DMS53 treated with DMSO at 0.1 percent for 48 hours (cell line): ENCODE measurements at regions not wholly inside any gene's neighbourhood (a gene's known extent, or its start where the extent isn't known, plus 50 kb on each side); places are given as distances from the start of the nearest gene placed in this dataset.
"Not testable (repeated sequence)": the region's sequence is repeated elsewhere in the genome, so short reads cannot be mapped to it uniquely, and the experiment has no call there.

Source experiments
- DNase-seq: peaks from one replicate; lab custom pipeline; 2025; ENCODE audit not compliant: unreplicated experiment; lab: John Stamatoyannopoulos, UW

DNA sequence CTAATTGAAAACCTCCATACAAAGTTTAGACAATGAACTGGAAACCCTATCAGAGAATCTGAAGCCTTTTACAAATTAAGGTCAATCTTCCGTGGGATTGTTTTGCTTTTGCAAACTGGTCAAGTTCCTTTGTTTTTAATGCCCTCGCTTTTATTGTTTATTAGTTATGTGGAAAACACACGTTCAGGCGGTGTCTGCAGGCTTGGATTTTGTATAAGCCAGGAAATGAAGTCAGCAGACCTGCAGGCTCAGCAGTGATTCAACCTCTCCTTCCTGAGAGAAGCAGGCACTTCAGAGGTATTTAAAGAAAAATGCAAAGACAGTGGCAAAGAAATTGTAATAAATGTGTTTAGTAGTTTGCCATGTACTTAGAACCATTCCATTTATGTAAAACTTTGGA lies 103.4 kb upstream of the PDE10A start:
- no peak for DNase-seq

GRCh38 chr6:165766026-165766425 lies 103.0 kb upstream of the PDE10A start:
- DNase-seq, result no peak

DNA sequence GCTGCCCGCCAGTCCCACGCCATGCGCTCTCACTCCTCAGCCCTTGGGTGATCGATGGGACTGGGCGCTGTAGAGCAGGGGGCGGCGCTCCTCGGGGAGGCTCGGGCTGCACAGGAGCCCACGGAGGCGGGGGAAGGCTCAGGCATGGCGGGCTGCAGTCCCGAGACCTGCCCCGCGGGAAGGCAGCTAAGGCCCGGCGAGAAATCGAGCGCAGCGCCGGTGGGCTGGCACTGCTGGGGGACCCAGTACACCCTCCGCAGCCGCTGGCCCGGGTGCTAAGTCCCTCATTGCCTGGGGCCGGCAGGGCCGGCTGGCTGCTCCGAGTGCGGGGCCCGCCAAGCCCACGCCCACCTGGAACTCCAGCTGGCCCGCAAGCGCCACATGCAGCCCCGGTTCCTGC lies 102.2 kb upstream of the PDE10A start:
- DNase-seq, result not testable (repeated sequence)

DNA sequence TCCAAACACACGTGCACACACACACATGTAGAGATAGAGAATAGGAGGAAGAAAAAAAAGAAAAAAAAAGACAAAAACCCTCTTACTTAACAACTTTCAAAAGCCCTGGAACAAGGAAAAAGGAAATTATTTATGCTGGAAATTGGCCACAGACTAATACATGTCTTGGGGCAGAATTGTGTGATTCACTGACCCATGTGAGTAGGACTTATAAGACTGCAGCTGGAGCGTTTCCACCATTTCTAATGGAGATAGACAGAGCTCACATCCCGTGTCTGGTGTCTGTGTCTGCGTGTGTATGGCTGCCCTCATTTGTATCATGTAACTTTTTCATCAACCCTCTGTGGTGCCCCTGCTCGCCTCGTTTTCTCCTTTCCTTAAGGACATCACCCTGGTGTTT lies 99.8 kb upstream of the PDE10A start:
- DNase-seq, result no peak

- DNase-seq, result no peak
These were observed 99.1 kb upstream of the PDE10A start for GRCh38 chr6:165762125-165762524.

DNA sequence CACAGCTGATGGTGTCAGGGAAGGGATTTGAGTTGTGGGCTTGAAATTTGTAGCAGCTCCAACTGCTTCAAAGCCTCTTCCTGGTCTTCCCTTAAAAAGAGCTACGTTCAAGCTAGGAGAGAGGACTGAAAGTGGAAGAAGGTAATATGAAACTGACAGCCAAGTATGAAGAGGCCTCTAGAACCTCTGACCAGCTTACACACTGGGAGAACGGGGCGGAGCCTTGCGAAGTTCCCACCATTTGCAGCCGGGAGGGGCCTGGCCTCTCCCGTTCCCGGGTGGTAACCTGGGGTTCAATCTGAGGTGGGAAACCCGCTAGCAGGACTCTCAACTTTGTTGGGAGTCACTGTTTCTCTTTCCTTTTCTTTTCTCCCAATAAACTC lies 97.8 kb upstream of the PDE10A start:
- DNase-seq, result peak; percentile 16

GRCh38 chr6:165760126-165760802 lies 97.2 kb upstream of the PDE10A start:
- no peak for DNase-seq

DNA sequence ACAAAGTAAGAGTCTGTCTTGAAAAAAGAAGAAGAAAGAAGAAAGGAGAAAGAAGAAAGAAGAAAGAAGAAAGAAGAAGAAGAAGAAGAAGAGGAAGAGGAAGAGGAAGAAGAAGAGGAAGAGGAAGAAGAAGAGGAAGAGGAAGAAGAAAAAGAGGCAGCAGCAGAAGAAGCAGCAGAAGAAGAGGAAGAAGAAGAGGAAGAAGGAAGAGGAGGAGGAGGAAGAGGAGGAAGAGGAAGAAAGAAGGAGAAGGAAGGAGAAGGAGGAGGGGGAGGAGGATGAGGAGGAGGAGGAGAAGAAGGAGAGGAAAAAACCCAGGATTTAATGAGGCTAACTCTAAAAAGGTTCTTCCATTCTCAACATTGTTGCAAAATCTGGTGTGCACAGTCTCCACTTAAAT lies 95.4 kb upstream of the PDE10A start:
- DNase-seq, result no peak

GRCh38 chr6:165755583-165755982 lies 92.5 kb upstream of the PDE10A start:
- DNase-seq, result no peak

DNA sequence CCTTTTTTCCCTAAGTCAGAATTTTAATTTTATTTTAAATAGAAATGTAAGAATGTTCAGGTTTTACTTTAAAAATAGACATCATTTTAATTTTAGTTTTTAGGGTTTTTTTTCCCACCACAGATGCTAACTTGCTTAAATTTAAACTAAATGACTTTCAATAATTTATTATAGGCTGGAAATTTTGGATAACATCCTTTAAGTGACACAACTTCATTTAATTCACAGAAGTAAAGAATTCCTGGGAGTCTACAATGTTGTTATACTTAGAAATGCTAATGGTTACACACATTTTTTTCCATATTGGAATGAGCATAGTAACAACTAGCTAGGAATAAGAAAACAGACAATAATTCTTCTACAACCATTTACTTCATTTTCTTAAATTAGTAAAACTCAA lies 90.5 kb upstream of the PDE10A start:
- no peak for DNase-seq

DNA sequence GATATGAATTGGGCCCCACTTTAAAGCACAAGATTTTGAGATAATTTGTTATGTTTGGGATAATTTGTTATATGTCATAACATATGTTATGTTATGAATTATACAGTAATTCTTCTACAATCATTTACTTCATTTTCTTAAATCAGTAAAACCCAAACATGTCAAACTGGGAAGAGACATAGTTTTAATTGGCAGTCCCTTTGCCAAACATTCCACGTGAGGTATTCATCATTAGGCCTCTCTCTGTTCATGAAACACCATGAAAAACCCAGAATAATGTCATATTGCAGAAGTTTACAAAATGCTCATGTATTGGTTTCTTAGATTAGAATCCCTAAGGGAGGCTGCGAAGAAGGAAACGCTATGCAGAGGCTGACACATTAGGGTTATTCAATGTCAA lies 89.4 kb upstream of the PDE10A start:
- no peak for DNase-seq

DNA sequence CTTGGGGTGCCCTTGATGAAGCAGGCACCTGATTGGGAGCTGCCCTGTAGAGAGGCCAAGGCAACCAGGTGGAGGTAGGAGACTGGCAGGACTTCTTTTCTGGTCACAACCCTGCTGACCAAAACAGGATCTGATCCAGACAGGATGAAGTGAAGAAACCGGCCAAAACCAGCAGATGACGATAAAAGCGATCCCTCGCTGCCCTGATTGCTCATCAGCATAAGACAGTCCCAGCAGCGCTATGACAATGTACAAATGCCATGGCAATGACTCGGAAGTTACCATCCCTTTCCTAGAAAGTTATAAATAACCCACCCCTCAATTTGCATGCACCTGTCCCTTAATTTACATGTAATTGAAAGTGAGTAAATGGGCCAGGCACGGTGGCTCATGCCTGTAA lies 88.4 kb upstream of the PDE10A start:
- DNase-seq, result no peak

DNA sequence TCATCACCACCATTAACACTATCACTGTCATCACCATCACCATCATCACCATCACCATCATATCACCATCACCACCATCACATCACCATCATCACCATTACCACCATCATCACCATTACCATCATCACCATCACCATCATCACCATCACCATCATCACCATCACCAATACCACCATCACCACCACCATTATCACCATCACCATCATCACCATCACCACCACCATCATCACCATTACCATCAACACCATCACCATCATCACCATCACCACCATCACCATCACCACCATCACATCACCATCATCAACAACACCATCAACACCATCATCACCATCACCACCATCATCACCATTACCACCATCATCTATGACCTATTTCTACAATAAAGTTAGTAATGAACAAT lies 86.1 kb upstream of the PDE10A start:
- no peak for DNase-seq

DNA sequence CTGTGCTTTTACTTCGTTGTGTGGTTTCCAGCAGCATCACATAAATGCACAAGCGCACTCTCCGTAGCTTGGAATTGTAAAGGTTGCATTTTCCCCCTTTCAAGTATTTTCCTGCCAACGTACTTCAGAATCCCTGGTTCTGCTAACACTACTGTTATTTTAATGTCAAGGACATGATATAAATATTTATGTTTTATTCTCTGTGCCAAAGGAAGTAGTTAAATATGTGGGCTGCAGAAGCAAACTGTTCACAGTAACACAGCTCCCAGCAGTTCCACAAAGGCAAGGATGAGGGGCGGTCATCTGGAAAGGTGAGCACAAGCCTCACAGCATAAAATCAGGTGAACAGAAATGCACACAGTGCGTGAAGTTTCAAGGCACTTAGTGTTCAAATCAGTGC lies 85.3 kb upstream of the PDE10A start:
- DNase-seq, result no peak

DNA sequence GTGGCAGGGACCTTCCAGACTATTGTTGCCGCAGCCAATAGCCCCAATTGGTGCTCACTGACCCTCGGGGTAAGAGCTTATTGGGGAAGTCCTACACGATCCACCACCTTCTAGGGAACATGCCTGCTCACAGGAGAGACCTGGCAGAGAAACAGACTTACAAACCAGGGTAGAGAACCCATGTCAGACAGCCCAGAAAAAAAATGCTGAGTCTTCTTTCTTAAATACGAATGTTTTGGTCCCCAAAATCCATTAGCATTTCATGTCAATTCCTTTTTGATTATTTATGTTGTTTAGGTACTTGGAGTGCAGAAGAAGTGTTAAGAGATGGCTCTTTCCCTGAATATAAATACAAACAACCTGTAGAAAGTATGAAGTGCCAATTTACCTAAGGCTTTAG lies 84.9 kb upstream of the PDE10A start:
- DNase-seq, result no peak

GRCh38 chr6:165746331-165746730 lies 83.3 kb upstream of the PDE10A start:
- DNase-seq, result no peak

DNA sequence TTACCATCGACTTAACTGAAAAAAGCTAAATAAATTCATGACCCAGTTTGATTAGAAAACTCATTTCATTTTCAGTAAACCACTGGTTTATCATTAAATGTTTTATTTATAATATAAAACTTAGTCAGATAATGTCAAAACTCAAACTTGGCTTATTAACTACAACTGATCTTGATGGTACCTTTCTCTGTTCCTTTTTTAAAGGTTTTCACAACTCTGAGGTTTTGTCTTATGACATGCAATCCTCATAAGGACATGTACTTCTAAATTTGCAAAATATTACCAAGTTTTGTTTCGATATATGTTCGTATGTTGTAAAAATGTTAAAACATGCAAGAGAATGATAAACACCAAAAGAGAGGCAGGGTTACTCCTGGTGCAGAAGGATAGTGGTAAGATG lies 82.5 kb upstream of the PDE10A start:
- no peak for DNase-seq

GRCh38 chr6:165744555-165745228 lies 81.7 kb upstream of the PDE10A start:
- DNase-seq, result no peak

GRCh38 chr6:165743366-165743898 lies 80.4 kb upstream of the PDE10A start:
- no peak for DNase-seq

- no peak for DNase-seq
These were observed 79.0 kb upstream of the PDE10A start for GRCh38 chr6:165742047-165742446.

DNA sequence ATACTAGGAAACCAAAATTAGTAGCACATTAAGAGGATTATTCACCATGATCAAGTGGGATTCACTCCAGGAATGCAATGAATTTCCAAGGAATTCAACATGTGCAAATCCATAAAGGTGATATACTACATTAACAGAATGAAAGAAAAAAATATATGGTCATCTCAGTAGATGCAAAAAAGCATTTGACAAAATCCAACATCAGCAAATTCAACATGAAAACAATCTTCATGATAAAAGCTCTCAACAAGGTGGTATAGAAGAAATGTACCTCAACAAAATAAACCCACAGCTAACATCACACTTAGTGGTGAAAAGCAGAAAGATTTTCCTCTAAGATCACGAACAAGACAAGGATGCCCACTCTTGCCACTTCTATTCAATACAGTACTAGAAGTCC lies 74.4 kb upstream of the PDE10A start:
- DNase-seq, result no peak

DNA sequence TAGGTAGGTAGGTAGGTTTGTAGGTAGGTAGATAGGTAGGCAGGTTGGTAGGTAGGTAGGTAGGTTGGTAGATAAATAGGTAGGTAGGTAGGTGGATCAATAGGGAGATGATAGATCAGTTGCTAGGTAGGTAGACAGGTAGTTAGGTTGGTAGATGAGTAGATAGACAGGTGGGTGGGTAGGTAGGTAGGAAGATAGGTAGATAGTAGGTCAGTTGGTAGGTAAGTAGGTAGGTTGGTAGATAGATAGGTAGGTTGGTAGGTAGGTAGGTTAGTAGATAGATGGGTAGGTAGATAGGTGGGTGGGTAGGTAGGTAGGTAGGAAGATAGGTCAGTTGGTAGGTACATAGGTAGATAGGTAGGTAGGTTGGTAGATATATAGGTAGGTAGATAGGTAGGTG lies 72.0 kb upstream of the PDE10A start:
- DNase-seq, result no peak

- DNase-seq, result no peak
These were observed 70.4 kb upstream of the PDE10A start for GRCh38 chr6:165733489-165733791.
